K562 (cell line): ENCODE measurements at regions not wholly inside any gene's neighbourhood (a gene's known extent, or its start where the extent isn't known, plus 50 kb on each side); places are given as distances from the start of the nearest gene placed in this dataset.

Experiments
- ATAC-seq: fragments of 200-7000 bp; cut with Tn5 transposase; 3 replicates; pipeline ENCODE4 v1.9.1; 2020; ENCODE audit warnings: moderate library complexity
- BruUV-seq: library from RNA; stranded (reverse); fragments of 400-500 nt; replicated peaks from 2 replicates; lab custom pipeline; 2021; lab: Mats Ljungman, UMichigan
- CTCF ChIA-PET: fragments of 300-600 bp; formaldehyde crosslinking; extraction: SDS; loops from one replicate; lab custom pipeline; 2021; ENCODE audit warnings: low intra/inter-chr PET ratio; lab: Yijun Ruan, JAX
- POLR2A ChIA-PET: fragments of 300-600, 350-650 bp; sonication (Branson Sonifier 250); formaldehyde crosslinking; extraction: SDS; loops from one replicate; lab custom pipeline; 2021; ENCODE audit warnings: antibody characterized with exemption, inconsistent platforms; lab: Yijun Ruan, JAX
- DNase-seq, 4 experiments: peaks; one replicate each; pipeline versions ENCODE4 v3.0.0 to v3.0.0-alpha.2; 2011 to 2018; ENCODE audit warnings: low spot score in 3 of 4, mixed read lengths in 3 of 4; ENCODE audit errors: extremely low read depth in 1 of 4
- FAIRE-seq: peaks from 2 replicates; lab custom pipeline; 2011; peaks lifted over from hg19 to GRCh38; lab: Jason Lieb, UNC
- H2AFZ ChIP-seq: 2 replicates; pipeline ENCODE4 v1.6.0; 2011; ENCODE audit warnings: low read depth, low read length, control low read depth, inconsistent platforms
- H3K27ac ChIP-seq: fragments of 200-600 bp; 3 replicates; pipeline ENCODE4 v1.8.0; 2011; ENCODE audit warnings: low read depth, mild to moderate bottlenecking, control low read depth, inconsistent platforms, low read length, moderate library complexity, mixed read lengths; ENCODE audit errors: extremely low read depth
- H3K27me3 ChIP-seq, 2 experiments: fragments of 300-600 bp in 1 of 2; 2 replicates in 1 of 2; 3 replicates in 1 of 2; pipeline versions ENCODE4 v1.6.0 to v1.8.0; 2011; ENCODE audit warnings: inconsistent platforms in 2 of 2, low read length in 2 of 2, mild to moderate bottlenecking in 1 of 2, mixed read lengths in 1 of 2, moderate library complexity in 1 of 2; ENCODE audit not compliant: control insufficient read depth in 2 of 2, insufficient read depth in 2 of 2
- H3K36me3 ChIP-seq: fragments of 300-600 bp; 3 replicates; pipeline ENCODE4 v1.8.0; 2011; ENCODE audit warnings: mild to moderate bottlenecking, low read length, inconsistent platforms; ENCODE audit not compliant: control insufficient read depth, insufficient read depth
- H3K4me1 ChIP-seq, 2 experiments: fragments of 200-600 bp in 1 of 2; replicated peaks in 1 of 2; 2 replicates in 1 of 2; 3 replicates in 1 of 2; pipeline versions ENCODE4 v1.5.1 to v1.8.0; 2011; ENCODE audit warnings: inconsistent platforms in 2 of 2, low read length in 2 of 2, mild to moderate bottlenecking in 1 of 2, mixed read lengths in 1 of 2, moderate library complexity in 1 of 2; ENCODE audit not compliant: control insufficient read depth in 2 of 2, insufficient read depth in 2 of 2
- H3K4me2 ChIP-seq: 2 replicates; pipeline ENCODE4 v1.6.1; 2011; ENCODE audit warnings: low read length, control low read depth, inconsistent platforms, mixed read lengths; ENCODE audit not compliant: insufficient read depth
- H3K4me3 ChIP-seq: fragments of 200-600 bp; sonication (generic), shearing (Covaris generic); 2 replicates; pipeline ENCODE4 v1.5.1; 2016; ENCODE audit warnings: control low read depth, inconsistent platforms
- H3K79me2 ChIP-seq: fragments of 200-600 bp; 3 replicates; pipeline ENCODE4 v1.8.0; 2011; ENCODE audit warnings: low read length, inconsistent platforms; ENCODE audit not compliant: control insufficient read depth, insufficient read depth
- H3K9ac ChIP-seq, 2 experiments: 2 replicates each; pipeline versions ENCODE4 v1.6.0 to v1.6.1; 2011; ENCODE audit warnings: low read depth in 2 of 2, low read length in 2 of 2, control low read depth in 1 of 2, inconsistent platforms in 1 of 2, mild to moderate bottlenecking in 1 of 2, mixed read lengths in 1 of 2; ENCODE audit not compliant: insufficient read depth in 1 of 2
- H3K9me1 ChIP-seq: one replicate; pipeline ENCODE4 v1.6.0; 2011; ENCODE audit warnings: inconsistent platforms, mild to moderate bottlenecking, low read length, moderate library complexity; ENCODE audit not compliant: control insufficient read depth, insufficient read depth
- H3K9me3 ChIP-seq: replicated peaks from 2 replicates; pipeline ENCODE4 v1.5.1; 2011; ENCODE audit warnings: low read depth, low read length, inconsistent platforms; ENCODE audit not compliant: control insufficient read depth, insufficient read depth
- H4K20me1 ChIP-seq: replicated peaks from 2 replicates; pipeline ENCODE4 v1.6.1; 2011; ENCODE audit warnings: low read length, inconsistent platforms, mixed read lengths; ENCODE audit not compliant: control insufficient read depth, insufficient read depth
- CXXC5 ChIP-seq: fragments of 250-450 bp; sonication (Bioruptor Pico); IDR thresholded peaks from 2 replicates; pipeline ENCODE4 v1.8.0; 2022; ENCODE audit warnings: inconsistent platforms, mild to moderate bottlenecking, moderate library complexity
- ETV6 ChIP-seq, 3 experiments: fragments of 150-350 bp in 1 of 3; sonication (generic) in 1 of 3; formaldehyde crosslinking in 1 of 3; IDR thresholded peaks; 2 replicates each; pipeline versions ENCODE4 v1.6.1 to v1.8.0; 2014 to 2022; ENCODE audit warnings: borderline replicate concordance in 2 of 3, low read depth in 2 of 3, antibody characterized with exemption in 1 of 3, low read length in 1 of 3, mild to moderate bottlenecking in 1 of 3, missing genetic modification reagents in 1 of 3
- GABPB1 ChIP-seq: sonication (generic); formaldehyde crosslinking; IDR thresholded peaks from 2 replicates; pipeline ENCODE4 v1.8.0; 2022; ENCODE audit warnings: mild to moderate bottlenecking, missing genetic modification reagents
- GATA2 ChIP-seq: sonication (generic); formaldehyde crosslinking; IDR thresholded peaks from 2 replicates; pipeline ENCODE4 v1.4.0; 2020; ENCODE audit warnings: mild to moderate bottlenecking, missing genetic modification reagents
- GTF2A2 ChIP-seq: IDR thresholded peaks from 2 replicates; pipeline ENCODE4 v1.6.1; 2016; ENCODE audit warnings: mild to moderate bottlenecking, missing genetic modification characterization, missing compliant biosample characterization
- HDAC3 ChIP-seq: fragments of 450-650 bp; IDR thresholded peaks from 2 replicates; pipeline ENCODE4 v1.6.1; 2018; ENCODE audit warnings: borderline replicate concordance, mild to moderate bottlenecking, moderate library complexity; ENCODE audit not compliant: partially characterized antibody
- NONO ChIP-seq, 2 experiments: fragments of 200-400 bp in 1 of 2; fragments of 450-650 bp in 1 of 2; formaldehyde crosslinking in 1 of 2; IDR thresholded peaks; 2 replicates each; pipeline ENCODE4 v1.6.1; 2017; ENCODE audit warnings: low read depth in 2 of 2, mild to moderate bottlenecking in 2 of 2, moderate library complexity in 2 of 2, low read length in 1 of 2
- PHTF2 ChIP-seq: fragments of 250-450 bp; sonication (Bioruptor Pico); IDR thresholded peaks from 2 replicates; pipeline ENCODE4 v1.5.0; 2021; ENCODE audit warnings: mild to moderate bottlenecking
- RFX7 ChIP-seq: fragments of 250-450 bp; sonication (Bioruptor Pico); IDR thresholded peaks from 2 replicates; pipeline ENCODE4 v1.5.1; 2021; ENCODE audit warnings: mild to moderate bottlenecking
- SIRT6 ChIP-seq: IDR thresholded peaks from one replicate; pipeline ENCODE4 v1.6.1; 2012; ENCODE audit warnings: low read depth, mild to moderate bottlenecking, control low read depth, inconsistent platforms, low read length, moderate library complexity
- SREBF2 ChIP-seq: sonication (generic); formaldehyde crosslinking; IDR thresholded peaks from 2 replicates; pipeline ENCODE4 v1.4.0; 2020; ENCODE audit warnings: mild to moderate bottlenecking, missing genetic modification reagents
- U2AF2 ChIP-seq: fragments of 200-400 bp; formaldehyde crosslinking; optimal IDR thresholded peaks from 2 replicates; pipeline ENCODE3; 2017; ENCODE audit warnings: low read depth, mild to moderate bottlenecking, low read length
- ZBTB7A ChIP-seq: IDR thresholded peaks from 2 replicates; pipeline ENCODE4 v1.6.1; 2011; ENCODE audit warnings: low read depth, mild to moderate bottlenecking, low read length, moderate library complexity, borderline replicate concordance; ENCODE audit not compliant: control insufficient read depth
- ZBTB8A ChIP-seq: fragments of 450-650 bp; IDR thresholded peaks from 2 replicates; pipeline ENCODE4 v1.6.1; 2018; ENCODE audit warnings: mild to moderate bottlenecking, moderate library complexity; ENCODE audit not compliant: partially characterized antibody
- ZNF586 ChIP-seq: fragments of 450-650 bp; formaldehyde crosslinking; conservative IDR thresholded peaks from 2 replicates; pipeline ENCODE4 v1.4.0; 2020; ENCODE audit warnings: mild to moderate bottlenecking, moderate library complexity
- ZNF830 ChIP-seq: fragments of 250-450 bp; sonication (Bioruptor Pico); IDR thresholded peaks from 2 replicates; pipeline ENCODE4 v1.5.0; 2021; ENCODE audit warnings: mild to moderate bottlenecking
- whole genome bisulfite sequencing: fragments of 100-300 bp; shearing (Covaris generic); methylation state at CpG from one replicate; pipeline ENCODE4 v1.1.6; 2016; ENCODE audit warnings: low coverage, mixed read lengths; ENCODE audit not compliant: insufficient coverage; ENCODE audit errors: missing lambda C conversion rate; 5-methylcytosine and 5-hydroxymethylcytosine counted together
- in situ Hi-C: fragments of 300-500 bp; cut with MboI; formaldehyde crosslinking; loops from 4 replicates; pipeline ENCODE4 v1.15.0; 2018; ENCODE audit warnings: inconsistent platforms, mixed read lengths
- intact Hi-C: fragments of 100-400 bp; cut with micrococcal nuclease; formaldehyde crosslinking; loops from 2 replicates; pipeline ENCODE4 v1.14.2; 2022
- TF ChIP-seq, protein P1 (sequence below): fragments of 450-650 bp; IDR thresholded peaks from 2 replicates; pipeline ENCODE4 v1.6.1; 2018; ENCODE audit not compliant: partially characterized antibody

DNA sequence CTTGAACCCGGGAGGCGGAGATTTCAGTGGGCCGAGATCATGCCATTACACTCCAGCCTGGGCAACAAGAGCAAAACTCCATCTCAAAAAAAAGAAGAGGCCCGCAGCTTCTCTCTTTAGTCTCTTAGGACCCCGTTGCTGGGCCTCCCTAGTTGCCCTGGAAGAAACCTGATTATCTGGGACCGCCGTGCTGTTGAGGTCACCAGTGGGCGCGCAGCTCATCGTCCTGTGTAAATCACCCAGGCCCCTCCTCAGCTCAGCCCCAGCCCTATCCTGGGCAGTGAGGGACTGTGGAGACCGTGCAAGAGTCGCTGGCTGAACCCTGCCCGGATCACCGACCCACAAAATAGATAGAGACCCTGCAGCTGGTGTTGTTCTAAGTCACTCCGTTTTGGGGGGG is 85.0 kb downstream of the UNCX start:
- no peak overlapping the region for H3K27ac ChIP-seq
- ATAC-seq: no peak
- no peaks in the 10 kb centered on the region for H3K36me3 ChIP-seq
- H3K79me2 ChIP-seq: no peaks in the 10 kb centered on the region
- BruUV-seq: no TSS peak
- H3K9me1 ChIP-seq: no peaks in the 10 kb centered on the region
- peaks cover 16 to 55% of the 10 kb centered on the region in 2 experiments; a peak in 4 of 5 replicates for H3K27me3 ChIP-seq
- intact Hi-C loops (no loop called here), in situ Hi-C loops (no loop called here)
- H3K9ac ChIP-seq: no peak overlapping the region
- FAIRE-seq: no peak
- H3K4me3 ChIP-seq: no peak overlapping the region
- H3K4me1 ChIP-seq: peaks cover 0 to 4% of the 10 kb centered on the region in 2 experiments; a peak in 2 of 5 replicates
- no peak for DNase-seq
- POLR2A ChIA-PET: no interaction called here
- CTCF ChIA-PET: no interaction called here
- no peak overlapping the region for H3K4me2 ChIP-seq
- 3% methylated on average over 12 of the region's 15 CpGs for WGBS
- no peaks in the 10 kb centered on the region for H4K20me1 ChIP-seq
- no peak overlapping the region for H2AFZ ChIP-seq
- no peaks in the 10 kb centered on the region for H3K9me3 ChIP-seq
- TF ChIP-seq SREBF2 (CRISPR knock-in tag) (no peak), GATA2 (CRISPR knock-in tag) (no peak), PHTF2 (no peak), ZNF830 (CRISPR knock-in tag) (no peak), GTF2A2 (tag) (no peak), RFX7 (CRISPR knock-in tag) (no peak), U2AF2 (no peak), NONO (IDR thresholded peaks at IDR 0.05; ENCODE audit: low read depth in 2 of 2, low read length in 1 of 2) (no peak), SIRT6 (no peak), GABPB1 (CRISPR knock-in tag) (no peak), ZNF586 (CRISPR knock-in tag) (no peak), ZBTB8A (no peak), ZBTB7A (no peak), HDAC3 (no peak), CXXC5 (no peak), ETV6 (IDR thresholded peaks at IDR 0.05; ENCODE audit: borderline replicate concordance in 1 of 2, low read depth in 2 of 2, low read length in 1 of 2) (no peak), ETV6 (CRISPR knock-in tag; IDR thresholded peaks at IDR 0.05; ENCODE audit: borderline replicate concordance) (no peak)
- TF ChIP-seq, protein P1, sequence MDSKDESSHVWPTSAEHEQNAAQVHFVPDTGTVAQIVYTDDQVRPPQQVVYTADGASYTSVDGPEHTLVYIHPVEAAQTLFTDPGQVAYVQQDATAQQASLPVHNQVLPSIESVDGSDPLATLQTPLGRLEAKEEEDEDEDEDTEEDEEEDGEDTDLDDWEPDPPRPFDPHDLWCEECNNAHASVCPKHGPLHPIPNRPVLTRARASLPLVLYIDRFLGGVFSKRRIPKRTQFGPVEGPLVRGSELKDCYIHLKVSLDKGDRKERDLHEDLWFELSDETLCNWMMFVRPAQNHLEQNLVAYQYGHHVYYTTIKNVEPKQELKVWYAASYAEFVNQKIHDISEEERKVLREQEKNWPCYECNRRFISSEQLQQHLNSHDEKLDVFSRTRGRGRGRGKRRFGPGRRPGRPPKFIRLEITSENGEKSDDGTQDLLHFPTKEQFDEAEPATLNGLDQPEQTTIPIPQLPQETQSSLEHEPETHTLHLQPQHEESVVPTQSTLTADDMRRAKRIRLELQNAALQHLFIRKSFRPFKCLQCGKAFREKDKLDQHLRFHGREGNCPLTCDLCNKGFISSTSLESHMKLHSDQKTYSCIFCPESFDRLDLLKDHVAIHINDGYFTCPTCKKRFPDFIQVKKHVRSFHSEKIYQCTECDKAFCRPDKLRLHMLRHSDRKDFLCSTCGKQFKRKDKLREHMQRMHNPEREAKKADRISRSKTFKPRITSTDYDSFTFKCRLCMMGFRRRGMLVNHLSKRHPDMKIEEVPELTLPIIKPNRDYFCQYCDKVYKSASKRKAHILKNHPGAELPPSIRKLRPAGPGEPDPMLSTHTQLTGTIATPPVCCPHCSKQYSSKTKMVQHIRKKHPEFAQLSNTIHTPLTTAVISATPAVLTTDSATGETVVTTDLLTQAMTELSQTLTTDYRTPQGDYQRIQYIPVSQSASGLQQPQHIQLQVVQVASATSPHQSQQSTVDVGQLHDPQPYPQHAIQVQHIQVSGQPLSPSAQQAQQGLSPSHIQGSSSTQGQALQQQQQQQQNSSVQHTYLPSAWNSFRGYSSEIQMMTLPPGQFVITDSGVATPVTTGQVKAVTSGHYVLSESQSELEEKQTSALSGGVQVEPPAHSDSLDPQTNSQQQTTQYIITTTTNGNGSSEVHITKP: no peak
